Caco-2 (cell line): ENCODE measurements at regions not wholly inside any gene's neighbourhood (a gene's known extent, or its start where the extent isn't known, plus 50 kb on each side); places are given as distances from the start of the nearest gene placed in this dataset.
A peak's percentile ranks its signal among the peaks of the same experiment; 100 is the strongest.
"Not testable (repeated sequence)": the region's sequence is repeated elsewhere in the genome, so short reads cannot be mapped to it uniquely, and the experiment has no call there.

Experiments
- BruUV-seq: library from RNA; stranded (reverse); fragments of 400-500 nt; replicated peaks from 2 replicates; lab custom pipeline; 2021; lab: Mats Ljungman, UMichigan
- CTCF ChIA-PET: fragments of 300-600 bp; sonication (Branson Sonifier 250); formaldehyde crosslinking; loops from one replicate; lab custom pipeline; 2022; ENCODE audit warnings: antibody characterized with exemption; lab: Charles Lee
- POLR2A ChIA-PET: fragments of 300-600 bp; sonication (Branson Sonifier 250); formaldehyde crosslinking; loops from one replicate; lab custom pipeline; 2022; ENCODE audit warnings: antibody characterized with exemption; lab: Charles Lee
- DNase-seq, 2 experiments: peaks; one replicate each; pipeline versions ENCODE4 v3.0.0 to v3.0.0-alpha.2; 2020 to 2022
- H3K27me3 ChIP-seq: replicated peaks from 2 replicates; pipeline ENCODE4 v1.6.0; 2011; ENCODE audit warnings: low read length; ENCODE audit not compliant: control insufficient read depth, insufficient read depth
- H3K36me3 ChIP-seq: 2 replicates; pipeline ENCODE4 v1.5.1; 2011; ENCODE audit warnings: low read length; ENCODE audit not compliant: control insufficient read depth, insufficient read depth
- H3K4me1 ChIP-seq: fragments of 250-450 bp; sonication (Bioruptor Pico); 2 replicates; pipeline ENCODE4 v1.5.1; 2020; ENCODE audit warnings: mild to moderate bottlenecking
- H3K4me3 ChIP-seq: 2 replicates; pipeline ENCODE4 v1.5.1; 2011; ENCODE audit warnings: low read depth, mild to moderate bottlenecking, control low read depth, low read length
- H3K9me3 ChIP-seq: fragments of 250-450 bp; sonication (Bioruptor Pico); 2 replicates; pipeline ENCODE4 v1.5.1; 2020; ENCODE audit warnings: mild to moderate bottlenecking, moderate library complexity
- H3K27ac Mint-ChIP-seq: one replicate; pipeline ENCODE4 v1.8.0; 2022; ENCODE audit warnings: mixed read lengths; ENCODE audit not compliant: unreplicated experiment
- H3K27me3 Mint-ChIP-seq: one replicate; pipeline ENCODE4 v1.8.0; 2022; ENCODE audit warnings: mixed read lengths; ENCODE audit not compliant: insufficient read depth, unreplicated experiment
- H3K36me3 Mint-ChIP-seq: one replicate; pipeline ENCODE4 v1.8.0; 2022; ENCODE audit warnings: mild to moderate bottlenecking, mixed read lengths; ENCODE audit not compliant: insufficient read depth, unreplicated experiment
- H3K4me1 Mint-ChIP-seq: one replicate; pipeline ENCODE4 v1.8.0; 2022; ENCODE audit warnings: low read depth, mixed read lengths; ENCODE audit not compliant: unreplicated experiment
- H3K4me3 Mint-ChIP-seq: one replicate; pipeline ENCODE4 v1.8.0; 2022; ENCODE audit warnings: mild to moderate bottlenecking, moderate library complexity, mixed read lengths; ENCODE audit not compliant: unreplicated experiment
- H3K9me3 Mint-ChIP-seq: one replicate; pipeline ENCODE4 v1.8.0; 2022; ENCODE audit warnings: mixed read lengths; ENCODE audit not compliant: unreplicated experiment
- CTCF ChIP-seq, 2 experiments: fragments of 200-600 bp in 1 of 2; IDR thresholded peaks; 1 replicate in 1 of 2; 2 replicates in 1 of 2; pipeline versions ENCODE4 v1.5.1 to v1.8.0; 2011 to 2022; ENCODE audit warnings: antibody characterized with exemption in 1 of 2, control low read depth in 1 of 2, inconsistent platforms in 1 of 2, low read depth in 1 of 2, low read length in 1 of 2, mild to moderate bottlenecking in 1 of 2, moderate library complexity in 1 of 2; ENCODE audit not compliant: insufficient read depth in 1 of 2, severe bottlenecking in 1 of 2, unreplicated experiment in 1 of 2
- intact Hi-C: fragments of 100-400 bp; cut with micrococcal nuclease; formaldehyde crosslinking; loops from one replicate; pipeline ENCODE4 v1.10.0; 2022; ENCODE audit not compliant: unreplicated experiment

GRCh38 chr2:131822237-131822721, 294.6 kb downstream of the CCDC74A start:
- TF ChIP-seq CTCF (IDR thresholded peaks at IDR 0.05; ENCODE audit: insufficient read depth in 1 of 2, low read depth in 1 of 2, low read length in 1 of 2, severe bottlenecking in 1 of 2, unreplicated experiment in 1 of 2): peak in 1 of 2 experiments; percentile 10
- H3K36me3 ChIP-seq, DNase-seq, H3K4me3 ChIP-seq, H3K27me3 Mint-ChIP-seq, intact Hi-C loops, H3K27me3 ChIP-seq, H3K4me1 ChIP-seq, H3K9me3 ChIP-seq, CTCF ChIA-PET, H3K9me3 Mint-ChIP-seq, H3K4me3 Mint-ChIP-seq, H3K36me3 Mint-ChIP-seq, BruUV-seq, H3K4me1 Mint-ChIP-seq, H3K27ac Mint-ChIP-seq, POLR2A ChIA-PET: not testable (repeated sequence)

- DNase-seq, POLR2A ChIA-PET, H3K4me1 Mint-ChIP-seq, H3K4me1 ChIP-seq, H3K27ac Mint-ChIP-seq, H3K27me3 Mint-ChIP-seq, H3K36me3 ChIP-seq, CTCF ChIA-PET, BruUV-seq, H3K36me3 Mint-ChIP-seq, H3K4me3 ChIP-seq, intact Hi-C loops, H3K9me3 ChIP-seq, H3K9me3 Mint-ChIP-seq, H3K27me3 ChIP-seq, H3K4me3 Mint-ChIP-seq: not testable (repeated sequence)
These were observed 295.4 kb downstream of the CCDC74A start for GRCh38 chr2:131823058-131823457.

- POLR2A ChIA-PET, H3K36me3 ChIP-seq, H3K36me3 Mint-ChIP-seq, CTCF ChIA-PET, H3K27ac Mint-ChIP-seq, H3K4me3 ChIP-seq, H3K9me3 Mint-ChIP-seq, BruUV-seq, H3K27me3 ChIP-seq, H3K9me3 ChIP-seq, H3K4me1 Mint-ChIP-seq, H3K4me1 ChIP-seq, H3K4me3 Mint-ChIP-seq, DNase-seq, H3K27me3 Mint-ChIP-seq, intact Hi-C loops: not testable (repeated sequence)
These were observed 297.3 kb downstream of the CCDC74A start for GRCh38 chr2:131824986-131825385.

GRCh38 chr2:131827481-131828163, 299.9 kb downstream of the CCDC74A start:
- no TSS peak for BruUV-seq
- no peaks in the 10 kb centered on the region for H3K9me3 Mint-ChIP-seq
- H3K27ac Mint-ChIP-seq: no peak overlapping the region
- Histone ChIP-seq H3K4me1 (no peaks in the 10 kb centered on the region), H3K36me3 (no peaks in the 10 kb centered on the region), H3K9me3 (no peaks in the 10 kb centered on the region), H3K27me3 (no peaks in the 10 kb centered on the region), H3K4me3 (no peak overlapping the region)
- intact Hi-C loops: no loop called here
- no peak for TF ChIP-seq CTCF (IDR thresholded peaks at IDR 0.05; ENCODE audit: insufficient read depth in 1 of 2, low read depth in 1 of 2, low read length in 1 of 2, severe bottlenecking in 1 of 2, unreplicated experiment in 1 of 2)
- no peak overlapping the region for H3K4me3 Mint-ChIP-seq
- POLR2A ChIA-PET: no interaction called here
- CTCF ChIA-PET: no interaction called here
- no peaks in the 10 kb centered on the region for H3K4me1 Mint-ChIP-seq
- no peak for DNase-seq
- no peaks in the 10 kb centered on the region for H3K36me3 Mint-ChIP-seq
- no peaks in the 10 kb centered on the region for H3K27me3 Mint-ChIP-seq
